C4-2B (cell line): ENCODE measurements at regions not wholly inside any gene's neighbourhood (a gene's known extent, or its start where the extent isn't known, plus 50 kb on each side); places are given as distances from the start of the nearest gene placed in this dataset.

Experiments
- ZFX ChIP-seq: fragments of 450-650 bp; IDR thresholded peaks from 2 replicates; pipeline ENCODE4 v1.6.1; 2017
- TF ChIP-seq, protein P1 (sequence below): fragments of 450-650 bp; conservative IDR thresholded peaks from 2 replicates; pipeline ENCODE4 v1.5.1; 2017; ENCODE audit warnings: mild to moderate bottlenecking

GRCh38 chr2:12538138-12538694 is 178.5 kb upstream of the TRIB2 start:
- TF ChIP-seq, protein P1, sequence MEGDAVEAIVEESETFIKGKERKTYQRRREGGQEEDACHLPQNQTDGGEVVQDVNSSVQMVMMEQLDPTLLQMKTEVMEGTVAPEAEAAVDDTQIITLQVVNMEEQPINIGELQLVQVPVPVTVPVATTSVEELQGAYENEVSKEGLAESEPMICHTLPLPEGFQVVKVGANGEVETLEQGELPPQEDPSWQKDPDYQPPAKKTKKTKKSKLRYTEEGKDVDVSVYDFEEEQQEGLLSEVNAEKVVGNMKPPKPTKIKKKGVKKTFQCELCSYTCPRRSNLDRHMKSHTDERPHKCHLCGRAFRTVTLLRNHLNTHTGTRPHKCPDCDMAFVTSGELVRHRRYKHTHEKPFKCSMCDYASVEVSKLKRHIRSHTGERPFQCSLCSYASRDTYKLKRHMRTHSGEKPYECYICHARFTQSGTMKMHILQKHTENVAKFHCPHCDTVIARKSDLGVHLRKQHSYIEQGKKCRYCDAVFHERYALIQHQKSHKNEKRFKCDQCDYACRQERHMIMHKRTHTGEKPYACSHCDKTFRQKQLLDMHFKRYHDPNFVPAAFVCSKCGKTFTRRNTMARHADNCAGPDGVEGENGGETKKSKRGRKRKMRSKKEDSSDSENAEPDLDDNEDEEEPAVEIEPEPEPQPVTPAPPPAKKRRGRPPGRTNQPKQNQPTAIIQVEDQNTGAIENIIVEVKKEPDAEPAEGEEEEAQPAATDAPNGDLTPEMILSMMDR, result no peak
- TF ChIP-seq ZFX, result no peak
